ENCODE measurements at regions not wholly inside any gene's neighbourhood (a gene's known extent, or its start where the extent isn't known, plus 50 kb on each side); places are given as distances from the start of the nearest gene placed in this dataset.
"Not testable (repeated sequence)": the region's sequence is repeated elsewhere in the genome, so short reads cannot be mapped to it uniquely, and the experiment has no call there.

DNA sequence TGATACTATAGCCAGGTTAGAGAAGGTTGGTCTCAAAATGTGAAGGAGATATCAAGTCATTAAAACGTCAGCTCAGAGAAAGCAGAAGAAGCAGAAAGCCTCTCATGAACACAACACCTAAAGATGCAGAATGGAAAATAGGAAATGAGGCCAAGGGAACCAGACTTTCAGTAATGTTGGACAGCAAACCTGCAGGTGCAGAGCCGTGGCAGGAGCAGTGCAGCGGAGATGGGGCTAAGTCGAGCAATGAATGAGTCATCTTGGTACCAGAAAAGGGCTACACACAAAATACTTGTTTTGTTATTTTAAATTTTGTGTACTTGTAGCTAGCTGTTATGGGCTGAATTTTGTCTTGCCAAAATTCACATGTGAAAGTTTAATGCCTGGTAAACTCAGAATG, 479.6 kb upstream of the POM121L12 start:
- Histone ChIP-seq H3K4me3 (no peak overlapping the region), H2AFZ (no peak overlapping the region), H3K36me3 (ENCODE audit: low read depth) (no peaks in the 10 kb centered on the region), H3K4me2 (no peak overlapping the region), H3K27me3 (ENCODE audit: insufficient read depth, low read depth) (no peaks in the 10 kb centered on the region), H3K4me1 (replicated peaks; ENCODE audit: insufficient read depth) (no peaks in the 10 kb centered on the region), H3F3A (ENCODE audit: insufficient read depth, low read depth) (no peaks in the 10 kb centered on the region), H3K9me3 (ENCODE audit: insufficient read depth, low read depth) (no peaks in the 10 kb centered on the region), H3K79me2 (ENCODE audit: low read depth) (no peaks in the 10 kb centered on the region), H3K9me2 (ENCODE audit: insufficient read depth) (0 out of 2 replicates have a peak, but pooled peaks cover 3% of the 10 kb centered on the region), H4K20me1 (ENCODE audit: insufficient read depth) (no peaks in the 10 kb centered on the region), H3K27ac (no peak overlapping the region)
- intact Hi-C loops (cut with micrococcal nuclease; ENCODE audit: unreplicated experiment) = no loop called here
- no TSS peak for BruUV-seq (replicated peaks)
- CTCF ChIA-PET = no interaction called here
- DNase-seq = no peak
- no peak for TF ChIP-seq EZH2 (IDR thresholded peaks at IDR 0.05; ENCODE audit: low read depth)
- POLR2A ChIA-PET (ENCODE audit: unreplicated experiment) = no interaction called here

DNA sequence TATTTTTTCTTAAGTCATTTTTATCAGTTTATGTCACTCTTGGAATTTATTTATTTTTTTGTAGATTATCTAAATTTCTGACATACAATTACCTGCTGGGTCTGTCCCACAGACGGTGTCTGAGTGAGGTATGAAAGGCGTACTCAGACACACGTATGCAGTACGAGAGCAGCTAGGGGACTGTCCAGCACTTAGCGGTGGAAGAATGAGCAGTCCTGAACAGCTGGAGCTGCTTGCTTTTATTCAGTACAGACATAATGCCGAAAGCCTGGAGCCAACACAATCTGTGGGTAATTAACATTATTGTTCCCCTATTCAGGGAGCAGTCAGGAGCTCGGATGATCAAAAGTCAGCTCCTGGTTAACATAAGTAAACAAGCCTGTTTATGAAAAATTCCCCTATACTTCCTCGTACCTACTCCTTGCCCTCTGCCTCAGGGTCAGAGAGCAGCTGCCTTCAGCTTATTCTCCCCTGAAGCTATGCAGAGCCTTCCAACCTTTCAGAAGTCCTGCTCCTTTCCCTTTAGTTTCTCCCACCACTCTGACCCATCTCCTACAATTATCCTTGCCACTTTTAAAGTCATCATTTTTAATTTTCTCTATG, 488.0 kb upstream of the POM121L12 start:
- intact Hi-C loops (cut with micrococcal nuclease; ENCODE audit: unreplicated experiment) = no loop called here
- H2AFZ ChIP-seq = no peak overlapping the region
- no peak overlapping the region for H3K4me3 ChIP-seq
- H3K9me2 ChIP-seq (ENCODE audit: insufficient read depth) = 0 out of 2 replicates have a peak, but pooled peaks cover 6% of the 10 kb centered on the region
- H4K20me1 ChIP-seq (ENCODE audit: insufficient read depth) = no peaks in the 10 kb centered on the region
- no peaks in the 10 kb centered on the region for H3F3A ChIP-seq (ENCODE audit: insufficient read depth, low read depth)
- TF ChIP-seq EZH2 (IDR thresholded peaks at IDR 0.05; ENCODE audit: low read depth) = no peak
- TF ChIP-seq, protein P1, sequence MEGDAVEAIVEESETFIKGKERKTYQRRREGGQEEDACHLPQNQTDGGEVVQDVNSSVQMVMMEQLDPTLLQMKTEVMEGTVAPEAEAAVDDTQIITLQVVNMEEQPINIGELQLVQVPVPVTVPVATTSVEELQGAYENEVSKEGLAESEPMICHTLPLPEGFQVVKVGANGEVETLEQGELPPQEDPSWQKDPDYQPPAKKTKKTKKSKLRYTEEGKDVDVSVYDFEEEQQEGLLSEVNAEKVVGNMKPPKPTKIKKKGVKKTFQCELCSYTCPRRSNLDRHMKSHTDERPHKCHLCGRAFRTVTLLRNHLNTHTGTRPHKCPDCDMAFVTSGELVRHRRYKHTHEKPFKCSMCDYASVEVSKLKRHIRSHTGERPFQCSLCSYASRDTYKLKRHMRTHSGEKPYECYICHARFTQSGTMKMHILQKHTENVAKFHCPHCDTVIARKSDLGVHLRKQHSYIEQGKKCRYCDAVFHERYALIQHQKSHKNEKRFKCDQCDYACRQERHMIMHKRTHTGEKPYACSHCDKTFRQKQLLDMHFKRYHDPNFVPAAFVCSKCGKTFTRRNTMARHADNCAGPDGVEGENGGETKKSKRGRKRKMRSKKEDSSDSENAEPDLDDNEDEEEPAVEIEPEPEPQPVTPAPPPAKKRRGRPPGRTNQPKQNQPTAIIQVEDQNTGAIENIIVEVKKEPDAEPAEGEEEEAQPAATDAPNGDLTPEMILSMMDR (conservative IDR thresholded peaks at IDR 0.05) = no peak
- no peak overlapping the region for H3K4me2 ChIP-seq
- H3K27me3 ChIP-seq (ENCODE audit: insufficient read depth, low read depth) = no peaks in the 10 kb centered on the region
- H3K27ac ChIP-seq = no peak overlapping the region
- ChIA-PET POLR2A (ENCODE audit: unreplicated experiment) (no interaction called here), CTCF (no interaction called here)
- no peaks in the 10 kb centered on the region for H3K9me3 ChIP-seq (ENCODE audit: insufficient read depth, low read depth)
- no TSS peak for BruUV-seq (replicated peaks)
- H3K4me1 ChIP-seq (replicated peaks; ENCODE audit: insufficient read depth) = no peaks in the 10 kb centered on the region
- H3K36me3 ChIP-seq (ENCODE audit: low read depth) = no peaks in the 10 kb centered on the region
- no peaks in the 10 kb centered on the region for H3K79me2 ChIP-seq (ENCODE audit: low read depth)
- no peak for DNase-seq

DNA sequence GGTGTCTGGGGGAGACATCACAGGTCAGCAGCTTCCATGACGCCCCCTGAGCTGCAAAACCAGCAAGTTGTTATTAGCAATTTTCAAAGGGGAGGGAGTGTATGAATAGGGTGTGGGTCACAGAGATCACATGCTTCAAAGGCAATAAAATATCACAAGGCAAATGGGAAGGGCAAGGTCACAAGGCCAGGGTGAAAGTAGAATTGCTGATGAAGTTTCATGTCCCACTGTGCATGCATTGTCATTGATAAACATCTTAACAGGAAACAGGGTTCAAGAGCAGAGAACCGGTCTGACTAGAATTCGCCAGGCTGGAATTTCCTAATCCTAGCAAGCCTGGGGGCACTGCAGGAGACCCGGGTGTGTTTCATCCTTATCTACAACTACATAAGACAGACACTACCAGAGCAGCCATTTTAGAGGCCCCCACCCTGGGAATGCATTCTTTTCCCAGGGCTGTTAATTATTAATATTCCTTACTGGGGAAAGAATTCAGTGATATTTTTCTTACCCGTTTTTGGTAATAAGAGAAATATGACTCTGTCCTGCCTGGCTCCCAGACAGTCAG, 494.2 kb upstream of the POM121L12 start:
- BruUV-seq (replicated peaks); POLR2A ChIA-PET (ENCODE audit: unreplicated experiment); H3K36me3 ChIP-seq (ENCODE audit: low read depth); H2AFZ ChIP-seq; H3F3A ChIP-seq (ENCODE audit: insufficient read depth, low read depth); CTCF ChIA-PET; H3K9me2 ChIP-seq (ENCODE audit: insufficient read depth); intact Hi-C loops (cut with micrococcal nuclease; ENCODE audit: unreplicated experiment); H3K9me3 ChIP-seq (ENCODE audit: insufficient read depth, low read depth); DNase-seq; H3K27me3 ChIP-seq (ENCODE audit: insufficient read depth, low read depth); H4K20me1 ChIP-seq (ENCODE audit: insufficient read depth); H3K4me1 ChIP-seq (replicated peaks; ENCODE audit: insufficient read depth); H3K79me2 ChIP-seq (ENCODE audit: low read depth); H3K27ac ChIP-seq; H3K4me3 ChIP-seq; H3K4me2 ChIP-seq: not testable (repeated sequence)

DNA sequence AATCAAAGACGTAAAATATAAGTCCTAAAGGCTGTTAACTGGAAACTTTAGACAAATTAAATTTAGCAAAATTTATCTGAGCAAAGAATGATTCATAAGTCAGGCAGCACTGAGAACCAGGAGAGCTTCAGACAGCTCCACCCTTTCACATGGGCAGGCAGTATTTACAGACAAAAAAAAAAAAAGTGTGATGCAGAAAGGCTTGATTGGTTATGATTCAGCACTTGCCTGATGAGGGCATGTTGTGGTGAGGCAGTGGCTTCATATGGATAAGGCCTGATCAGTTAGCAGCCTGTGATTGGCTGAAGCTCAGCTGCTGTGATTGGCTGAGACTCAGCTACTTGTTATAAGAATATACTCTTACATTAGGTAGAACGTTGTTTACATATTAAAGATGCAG, 495.4 kb upstream of the POM121L12 start:
- no peaks in the 10 kb centered on the region for H3K4me1 ChIP-seq (replicated peaks; ENCODE audit: insufficient read depth)
- no peaks in the 10 kb centered on the region for H3K36me3 ChIP-seq (ENCODE audit: low read depth)
- TF ChIP-seq, protein P1 (conservative IDR thresholded peaks at IDR 0.05) = no peak
- no peak for TF ChIP-seq EZH2 (IDR thresholded peaks at IDR 0.05; ENCODE audit: low read depth)
- POLR2A ChIA-PET (ENCODE audit: unreplicated experiment) = no interaction called here
- H3K9me2 ChIP-seq (ENCODE audit: insufficient read depth) = no peaks in the 10 kb centered on the region
- no peaks in the 10 kb centered on the region for H3K9me3 ChIP-seq (ENCODE audit: insufficient read depth, low read depth)
- H2AFZ ChIP-seq = no peak overlapping the region
- H3K27me3 ChIP-seq (ENCODE audit: insufficient read depth, low read depth) = no peaks in the 10 kb centered on the region
- no peaks in the 10 kb centered on the region for H3K79me2 ChIP-seq (ENCODE audit: low read depth)
- no peaks in the 10 kb centered on the region for H4K20me1 ChIP-seq (ENCODE audit: insufficient read depth)
- intact Hi-C loops (cut with micrococcal nuclease; ENCODE audit: unreplicated experiment) = no loop called here
- no peak overlapping the region for H3K4me3 ChIP-seq
- BruUV-seq (replicated peaks) = no TSS peak
- CTCF ChIA-PET = no interaction called here
- H3F3A ChIP-seq (ENCODE audit: insufficient read depth, low read depth) = no peaks in the 10 kb centered on the region
- no peak overlapping the region for H3K27ac ChIP-seq
- H3K4me2 ChIP-seq = no peak overlapping the region
- peak in 1 of 2 experiments; percentile 45 for DNase-seq
